NOMO-1 treated with dmso at 0.1 percent for 144 hours (cell line): ENCODE measurements at regions not wholly inside any gene's neighbourhood (a gene's known extent, or its start where the extent isn't known, plus 50 kb on each side); places are given as distances from the start of the nearest gene placed in this dataset.

Source experiments
- DNase-seq: peaks from one replicate; lab custom pipeline; 2025; ENCODE audit not compliant: unreplicated experiment; lab: John Stamatoyannopoulos, UW

GRCh38 chr7:116145245-116145852 is 65.0 kb upstream of the TES start:
- DNase-seq = no peak

GRCh38 chr7:116148108-116148507 is 62.2 kb upstream of the TES start:
- no peak for DNase-seq

- no peak for DNase-seq
These were observed 61.7 kb upstream of the TES start for GRCh38 chr7:116148626-116149025.

GRCh38 chr7:116150588-116150987 is 59.8 kb upstream of the TES start:
- no peak for DNase-seq

GRCh38 chr7:116152276-116152675 is 58.1 kb upstream of the TES start:
- DNase-seq = no peak

GRCh38 chr7:116153050-116153449 is 57.3 kb upstream of the TES start:
- DNase-seq = no peak

GRCh38 chr7:116159711-116160110 is 50.6 kb upstream of the TES start:
- DNase-seq = peak; percentile 21
